ENCODE measurements at regions not wholly inside any gene's neighbourhood (a gene's known extent, or its start where the extent isn't known, plus 50 kb on each side); places are given as distances from the start of the nearest gene placed in this dataset.
A peak's percentile ranks its signal among the peaks of the same experiment; 100 is the strongest.

DNA sequence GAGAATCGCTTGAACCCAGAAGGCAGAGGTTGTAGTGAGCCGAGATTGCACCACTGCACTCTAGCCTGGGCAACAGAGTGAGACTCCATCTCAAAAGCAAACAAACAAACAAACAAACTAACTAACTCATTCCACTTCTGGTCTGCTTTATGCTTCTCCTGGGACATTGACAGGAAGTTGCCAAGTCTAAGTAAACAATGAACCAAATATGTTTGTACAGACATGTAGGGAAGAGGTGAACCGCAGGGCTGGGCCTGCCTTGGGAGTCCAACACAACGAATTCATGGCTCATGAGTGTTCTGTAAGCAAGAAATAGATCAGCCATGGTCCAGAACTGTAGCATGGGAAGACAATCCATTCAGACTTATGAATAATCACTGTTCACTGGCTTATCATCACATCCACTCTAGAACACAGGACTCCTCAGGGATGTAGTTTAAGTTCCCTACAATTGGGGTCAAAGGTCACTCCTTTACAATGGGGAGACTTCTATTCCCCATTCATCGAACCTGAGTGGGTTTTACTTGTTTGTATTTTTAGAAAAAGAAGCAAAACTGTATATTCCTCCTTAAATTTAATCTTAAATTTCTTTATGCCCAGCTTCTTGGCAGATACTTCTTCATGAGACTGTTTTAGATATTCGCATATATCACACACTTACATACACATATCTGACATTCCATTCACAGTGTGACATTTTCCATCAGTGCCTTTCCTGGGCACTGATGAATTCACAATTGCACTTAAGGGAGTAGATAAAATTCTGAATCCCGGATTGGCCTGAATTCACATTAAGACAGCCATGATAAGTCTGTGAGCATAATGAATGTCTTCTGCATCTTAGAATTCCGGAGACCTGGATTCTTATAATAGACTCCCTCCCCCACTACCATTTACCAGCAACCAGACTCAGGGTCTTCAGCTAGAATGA lies 159.1 kb upstream of the EEPD1 start:
- Histone ChIP-seq H3F3A (ENCODE audit: low read depth) (no peaks in the 10 kb centered on the region), H3K4me3 (no peak overlapping the region), H3K4me2 (no peak overlapping the region), H3K79me2 (ENCODE audit: low read depth) (no peaks in the 10 kb centered on the region), H3K4me1 (no peaks in the 10 kb centered on the region), H3K27me3 (no peaks in the 10 kb centered on the region), H4K20me1 (ENCODE audit: low read depth) (no peaks in the 10 kb centered on the region), H3K9ac (no peak overlapping the region), H3K27ac (no peak overlapping the region), H3K36me3 (no peaks in the 10 kb centered on the region), H2AFZ (replicated peaks) (no peak overlapping the region), H3K9me3 (ENCODE audit: low read depth) (no peaks in the 10 kb centered on the region)
- Mint-ChIP-seq H3K4me3 (no peak overlapping the region), H3K27me3 (ENCODE audit: insufficient read depth, low read depth) (no peaks in the 10 kb centered on the region), H3K36me3 (no peaks in the 10 kb centered on the region), H3K4me1 (peaks cover 3% of the 10 kb centered on the region), H3K9me3 (no peaks in the 10 kb centered on the region), H3K27ac (peak overlapping the region; percentile 78)
- TF ChIP-seq EZH2phosphoT487 (IDR thresholded peaks at IDR 0.05): no peak
- TF ChIP-seq, protein P1, sequence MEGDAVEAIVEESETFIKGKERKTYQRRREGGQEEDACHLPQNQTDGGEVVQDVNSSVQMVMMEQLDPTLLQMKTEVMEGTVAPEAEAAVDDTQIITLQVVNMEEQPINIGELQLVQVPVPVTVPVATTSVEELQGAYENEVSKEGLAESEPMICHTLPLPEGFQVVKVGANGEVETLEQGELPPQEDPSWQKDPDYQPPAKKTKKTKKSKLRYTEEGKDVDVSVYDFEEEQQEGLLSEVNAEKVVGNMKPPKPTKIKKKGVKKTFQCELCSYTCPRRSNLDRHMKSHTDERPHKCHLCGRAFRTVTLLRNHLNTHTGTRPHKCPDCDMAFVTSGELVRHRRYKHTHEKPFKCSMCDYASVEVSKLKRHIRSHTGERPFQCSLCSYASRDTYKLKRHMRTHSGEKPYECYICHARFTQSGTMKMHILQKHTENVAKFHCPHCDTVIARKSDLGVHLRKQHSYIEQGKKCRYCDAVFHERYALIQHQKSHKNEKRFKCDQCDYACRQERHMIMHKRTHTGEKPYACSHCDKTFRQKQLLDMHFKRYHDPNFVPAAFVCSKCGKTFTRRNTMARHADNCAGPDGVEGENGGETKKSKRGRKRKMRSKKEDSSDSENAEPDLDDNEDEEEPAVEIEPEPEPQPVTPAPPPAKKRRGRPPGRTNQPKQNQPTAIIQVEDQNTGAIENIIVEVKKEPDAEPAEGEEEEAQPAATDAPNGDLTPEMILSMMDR (IDR thresholded peaks at IDR 0.05): no peak
- no peak for TF ChIP-seq EZH2 (IDR thresholded peaks at IDR 0.05)
- DNase-seq (ENCODE audit: low spot score): peak; percentile 38

DNA sequence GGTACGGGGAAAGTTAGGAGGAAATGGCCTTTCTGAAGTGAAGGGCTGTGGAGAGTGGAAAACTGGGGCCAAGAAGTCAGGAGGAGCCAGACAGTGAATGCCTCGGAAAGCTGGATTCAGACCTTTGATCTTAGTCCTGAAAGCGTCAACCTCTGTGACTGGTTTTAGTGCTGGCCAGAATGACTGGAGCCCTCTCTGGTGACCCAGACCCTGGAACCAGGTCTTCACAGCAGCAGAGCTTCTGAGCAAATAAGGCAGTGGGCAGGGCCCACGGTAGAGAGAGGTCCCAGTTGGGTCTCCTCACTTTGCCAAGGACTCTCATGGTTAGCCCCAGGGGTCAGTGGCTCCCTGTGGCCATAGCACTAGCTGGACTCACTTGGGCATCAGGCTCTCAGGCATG lies 157.7 kb upstream of the EEPD1 start:
- H3K4me2 ChIP-seq: no peak overlapping the region
- no peaks in the 10 kb centered on the region for H3F3A ChIP-seq (ENCODE audit: low read depth)
- no peak overlapping the region for H3K27ac Mint-ChIP-seq
- no peak overlapping the region for H3K27ac ChIP-seq
- no peaks in the 10 kb centered on the region for H3K36me3 ChIP-seq
- no peak overlapping the region for H3K9ac ChIP-seq
- no peak overlapping the region for H3K4me3 Mint-ChIP-seq
- H3K4me1 ChIP-seq: no peaks in the 10 kb centered on the region
- H4K20me1 ChIP-seq (ENCODE audit: low read depth): no peaks in the 10 kb centered on the region
- H3K9me3 Mint-ChIP-seq: no peaks in the 10 kb centered on the region
- no peaks in the 10 kb centered on the region for H3K36me3 Mint-ChIP-seq
- H3K4me1 Mint-ChIP-seq: peaks cover 3% of the 10 kb centered on the region
- H3K27me3 ChIP-seq: no peaks in the 10 kb centered on the region
- no peak for DNase-seq (ENCODE audit: low spot score)
- no peaks in the 10 kb centered on the region for H3K9me3 ChIP-seq (ENCODE audit: low read depth)
- H3K4me3 ChIP-seq: no peak overlapping the region
- H3K79me2 ChIP-seq (ENCODE audit: low read depth): no peaks in the 10 kb centered on the region
- no peak for TF ChIP-seq EZH2 (IDR thresholded peaks at IDR 0.05)
- TF ChIP-seq, protein P1 (IDR thresholded peaks at IDR 0.05): no peak
- TF ChIP-seq EZH2phosphoT487 (IDR thresholded peaks at IDR 0.05): no peak
- H3K27me3 Mint-ChIP-seq (ENCODE audit: insufficient read depth, low read depth): no peaks in the 10 kb centered on the region
- H2AFZ ChIP-seq (replicated peaks): no peak overlapping the region

DNA sequence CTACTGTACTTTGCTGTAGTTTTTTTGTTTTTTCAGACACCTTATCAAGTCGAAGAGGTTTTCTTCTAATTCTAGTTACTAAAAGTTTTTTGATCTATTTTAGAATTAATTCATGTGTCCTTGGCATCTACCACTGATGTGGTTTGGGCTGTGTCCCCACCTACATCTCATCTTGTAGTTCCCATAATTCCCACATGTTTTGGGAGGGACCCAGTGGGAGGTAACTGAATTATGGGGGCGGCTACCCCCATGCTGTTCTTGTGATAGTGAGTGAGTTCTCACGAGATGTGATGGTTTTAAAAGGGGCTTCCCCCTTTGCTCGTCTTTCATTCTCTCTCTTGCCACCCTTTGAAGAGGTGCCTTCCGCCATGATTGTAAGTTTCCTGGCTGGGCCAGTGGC lies 154.6 kb upstream of the EEPD1 start:
- no peak for DNase-seq (ENCODE audit: low spot score)
- Histone ChIP-seq H4K20me1 (ENCODE audit: low read depth) (no peaks in the 10 kb centered on the region), H3K79me2 (ENCODE audit: low read depth) (no peaks in the 10 kb centered on the region), H3K9me3 (ENCODE audit: low read depth) (no peaks in the 10 kb centered on the region), H3K4me3 (no peak overlapping the region), H3K27me3 (no peaks in the 10 kb centered on the region), H3K9ac (no peak overlapping the region), H2AFZ (replicated peaks) (no peak overlapping the region), H3F3A (ENCODE audit: low read depth) (no peaks in the 10 kb centered on the region), H3K4me1 (no peaks in the 10 kb centered on the region), H3K27ac (no peak overlapping the region), H3K36me3 (no peaks in the 10 kb centered on the region), H3K4me2 (no peak overlapping the region)
- no peaks in the 10 kb centered on the region for H3K27me3 Mint-ChIP-seq (ENCODE audit: insufficient read depth, low read depth)
- TF ChIP-seq EZH2phosphoT487 (IDR thresholded peaks at IDR 0.05): no peak
- TF ChIP-seq EZH2 (IDR thresholded peaks at IDR 0.05): no peak
- H3K4me1 Mint-ChIP-seq: peaks cover 3% of the 10 kb centered on the region
- H3K4me3 Mint-ChIP-seq: no peak overlapping the region
- H3K27ac Mint-ChIP-seq: no peak overlapping the region
- H3K9me3 Mint-ChIP-seq: peaks cover 3% of the 10 kb centered on the region
- no peaks in the 10 kb centered on the region for H3K36me3 Mint-ChIP-seq

DNA sequence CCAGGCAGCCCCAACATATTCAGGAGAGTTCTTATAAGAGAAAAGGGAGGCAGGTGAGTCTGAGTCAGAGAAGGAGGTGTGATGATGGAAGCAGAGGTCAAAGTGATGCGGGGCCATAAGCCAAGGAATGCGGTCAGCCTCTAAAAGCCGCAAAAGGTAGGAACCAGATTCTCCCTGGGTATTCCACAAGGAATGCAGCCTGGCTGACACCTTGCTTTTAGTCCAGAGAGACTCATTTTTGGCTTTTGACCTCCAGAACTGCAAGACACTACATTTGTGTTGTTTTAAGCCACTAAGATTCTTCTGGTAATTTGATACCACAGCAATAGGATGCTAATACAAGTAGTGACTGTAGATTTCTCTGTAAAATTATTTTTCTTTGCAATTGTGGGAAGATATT lies 151.5 kb upstream of the EEPD1 start:
- H3K9me3 Mint-ChIP-seq: peaks cover 3% of the 10 kb centered on the region
- Histone ChIP-seq H3K9ac (no peak overlapping the region), H4K20me1 (ENCODE audit: low read depth) (no peaks in the 10 kb centered on the region), H2AFZ (replicated peaks) (no peak overlapping the region), H3K36me3 (no peaks in the 10 kb centered on the region), H3K79me2 (ENCODE audit: low read depth) (no peaks in the 10 kb centered on the region), H3K9me3 (ENCODE audit: low read depth) (no peaks in the 10 kb centered on the region), H3K4me3 (no peak overlapping the region), H3F3A (ENCODE audit: low read depth) (no peaks in the 10 kb centered on the region), H3K27me3 (no peaks in the 10 kb centered on the region), H3K4me2 (no peak overlapping the region), H3K27ac (no peak overlapping the region), H3K4me1 (no peaks in the 10 kb centered on the region)
- no peaks in the 10 kb centered on the region for H3K27me3 Mint-ChIP-seq (ENCODE audit: insufficient read depth, low read depth)
- H3K4me1 Mint-ChIP-seq: no peaks in the 10 kb centered on the region
- DNase-seq (ENCODE audit: low spot score): no peak
- no peak overlapping the region for H3K4me3 Mint-ChIP-seq
- H3K27ac Mint-ChIP-seq: no peak overlapping the region
- H3K36me3 Mint-ChIP-seq: no peaks in the 10 kb centered on the region
- TF ChIP-seq EZH2phosphoT487 (IDR thresholded peaks at IDR 0.05) (no peak), EZH2 (IDR thresholded peaks at IDR 0.05) (no peak)
- TF ChIP-seq, protein P1 (IDR thresholded peaks at IDR 0.05): no peak

Measured in neural progenitor cell (in vitro differentiated cells).